Ovary (tissue), 7 donors: ENCODE measurements at regions not wholly inside any gene's neighbourhood (a gene's known extent, or its start where the extent isn't known, plus 50 kb on each side); places are given as distances from the start of the nearest gene placed in this dataset.

ENCODE experiments used
- DNase-seq, 5 donors: peaks; one replicate each; pipeline ENCODE4 v3.0.0-alpha.2; 2019 to 2020
- H3K27ac ChIP-seq, 2 donors: fragments of 200-600 bp; one replicate each; pipeline versions ENCODE4 v1.5.1 to v1.8.0; 2019 to 2022
- H3K27me3 ChIP-seq: fragments of 200-600 bp; one replicate; pipeline ENCODE4 v1.8.0; 2022
- H3K36me3 ChIP-seq: fragments of 200-600 bp; sonication (generic); one replicate; pipeline ENCODE4 v1.5.1; 2019
- H3K4me1 ChIP-seq: one replicate; pipeline ENCODE4 v1.8.1; 2013; ENCODE audit warnings: mild to moderate bottlenecking, moderate library complexity; ENCODE audit not compliant: insufficient read depth
- H3K4me3 ChIP-seq: fragments of 200-600 bp; sonication (generic); one replicate; pipeline ENCODE4 v1.5.1; 2017
- H3K9me3 ChIP-seq, 2 donors: fragments of 200-600 bp in 1 of 2; sonication (generic) in 1 of 2; one replicate each; pipeline versions ENCODE4 v1.5.1 to v1.8.1; 2013 to 2019; ENCODE audit warnings: mild to moderate bottlenecking in 1 of 2, moderate library complexity in 1 of 2
- CTCF ChIP-seq, 3 donors: fragments of 450-650 bp in 2 of 3; fragments of 200-600 bp in 1 of 3; IDR thresholded peaks; one replicate each; pipeline versions ENCODE4 v1.5.1 to v1.8.0; 2016 to 2022; ENCODE audit warnings: antibody characterized with exemption in 3 of 3, mild to moderate bottlenecking in 1 of 3
- EP300 ChIP-seq: sonication (generic); formaldehyde crosslinking; IDR thresholded peaks from one replicate; pipeline ENCODE4 v1.6.1; 2017; ENCODE audit warnings: antibody characterized with exemption
- POLR2A ChIP-seq: fragments of 450-650 bp; IDR thresholded peaks from one replicate; pipeline ENCODE4 v1.6.1; 2017; ENCODE audit warnings: antibody characterized with exemption, mild to moderate bottlenecking, moderate library complexity
- WGBS, 3 donors: extraction: QIAGEN DNeasy Blood & Tissue Kit in 1 of 3; methylation state at CpG; one replicate each; pipeline versions ENCODE4 v1.1.5 to v1.1.7; 2013 to 2017; 5-methylcytosine and 5-hydroxymethylcytosine counted together
- intact Hi-C, 4 donors: fragments of 100-400 bp; cut with DNase I; formaldehyde crosslinking; loops; one replicate each; pipeline versions ENCODE4 v1.11.0 to v1.15.1; 2022 to 2023
- donor health status: DM: no; HTN: no; CAD: no; lungs with moderate emphysema.
- donor health status: DM: no; HTN: no; CAD: no.
- donor health status: Bipolar disorder and iron deficiency.
- donor health status: DM: no; HTN: no; CAD: no.
- donor health status: DM: yes; HTN: yes; CAD: no.

DNA sequence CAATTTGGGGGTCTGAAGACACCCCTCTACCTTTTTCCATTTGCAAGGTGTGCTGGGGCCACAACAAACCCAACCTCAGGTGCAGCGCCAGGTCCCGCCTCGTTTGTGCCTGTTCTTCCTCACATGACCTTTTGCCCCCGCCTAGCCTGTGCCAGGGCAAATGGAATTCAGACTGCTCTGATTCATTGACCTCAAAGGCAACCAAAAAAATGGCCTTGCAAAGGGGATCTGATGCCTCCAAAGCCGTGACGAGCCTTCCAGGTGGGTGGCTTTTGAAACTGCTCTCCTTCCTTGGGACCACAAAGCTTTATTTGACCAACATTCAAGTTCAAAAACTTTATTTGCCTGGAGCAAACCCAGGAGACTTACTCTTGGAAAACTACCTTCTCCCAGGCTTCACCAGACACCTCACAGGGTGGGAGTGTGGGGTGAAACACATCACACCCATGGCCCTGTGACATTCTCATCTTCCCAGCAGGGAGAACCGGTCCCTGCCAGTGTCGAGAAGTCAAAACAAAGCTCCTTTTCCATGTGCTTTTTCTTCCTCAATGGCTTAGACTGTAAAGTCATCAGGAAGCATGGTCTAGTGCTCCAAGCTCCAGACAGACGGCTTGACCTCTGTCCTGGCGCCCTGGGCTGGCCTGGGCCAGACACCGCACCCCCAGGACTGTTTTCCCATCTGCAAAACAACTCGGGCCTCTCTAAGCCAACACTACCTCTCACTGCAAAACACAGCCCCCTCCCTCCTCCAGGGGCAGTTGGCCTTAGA lies 103.9 kb upstream of the HES1 start:
- WGBS, 3 donors, result 87 to 88% (median 87%) methylated on average over 12 of the region's 12 CpGs
- intact Hi-C loops, result no loop called here
- H3K4me3 ChIP-seq, result no peak overlapping the region
- TF ChIP-seq EP300 (no peak), CTCF (IDR thresholded peaks at IDR 0.05) (no peak), POLR2A (no peak)
- no peaks in the 10 kb centered on the region for H3K36me3 ChIP-seq
- no peaks in the 10 kb centered on the region for H3K27me3 ChIP-seq
- no peaks in the 10 kb centered on the region for H3K9me3 ChIP-seq
- no peak for DNase-seq
- H3K4me1 ChIP-seq, result no peaks in the 10 kb centered on the region
- no peak overlapping the region for H3K27ac ChIP-seq

GRCh38 chr3:194032828-194033435 lies 103.0 kb upstream of the HES1 start:
- TF ChIP-seq EP300 (no peak), POLR2A (no peak), CTCF (IDR thresholded peaks at IDR 0.05) (no peak)
- no peaks in the 10 kb centered on the region for H3K27me3 ChIP-seq
- intact Hi-C loops, result no loop called here
- DNase-seq, result no peak
- H3K9me3 ChIP-seq, result no peaks in the 10 kb centered on the region
- 75 to 76% (median 76%) methylated on average over 9 of the region's 9 CpGs for WGBS, 3 donors
- H3K36me3 ChIP-seq, result no peaks in the 10 kb centered on the region
- no peaks in the 10 kb centered on the region for H3K4me1 ChIP-seq
- H3K27ac ChIP-seq, result no peak overlapping the region
- H3K4me3 ChIP-seq, result no peak overlapping the region

- no peak for TF ChIP-seq POLR2A
- no peak for TF ChIP-seq CTCF (IDR thresholded peaks at IDR 0.05)
- no peak for TF ChIP-seq EP300
- intact Hi-C loops, result no loop called here
- H3K4me3 ChIP-seq, result no peak overlapping the region
- no peaks in the 10 kb centered on the region for H3K9me3 ChIP-seq
- H3K27ac ChIP-seq, result no peak overlapping the region
- H3K4me1 ChIP-seq, result no peaks in the 10 kb centered on the region
- DNase-seq, result no peak
- H3K36me3 ChIP-seq, result no peaks in the 10 kb centered on the region
- no peaks in the 10 kb centered on the region for H3K27me3 ChIP-seq
- WGBS, 3 donors, result 94 to 95% (median 94%) methylated on average over 22 to 24 of the region's 24 CpGs
These were observed 101.3 kb upstream of the HES1 start for GRCh38 chr3:194034346-194035336.

- WGBS, 3 donors, result 67 to 76% (median 70%) methylated on average over 5 of the region's 5 CpGs
These were observed 100.4 kb upstream of the HES1 start for GRCh38 chr3:194035406-194036138.

More at GRCh38 chr3:194035406-194036138, 100.4 kb upstream of the HES1 start:
- no peaks in the 10 kb centered on the region for H3K27me3 ChIP-seq
- no peaks in the 10 kb centered on the region for H3K9me3 ChIP-seq
- TF ChIP-seq POLR2A (no peak), CTCF (IDR thresholded peaks at IDR 0.05) (no peak), EP300 (no peak)
- no peak for DNase-seq
- no peaks in the 10 kb centered on the region for H3K36me3 ChIP-seq
- H3K27ac ChIP-seq, result no peak overlapping the region
- H3K4me1 ChIP-seq, result no peaks in the 10 kb centered on the region
- H3K4me3 ChIP-seq, result no peak overlapping the region
- intact Hi-C loops, result no loop called here
